T47D (cell line): ENCODE measurements at regions not wholly inside any gene's neighbourhood (a gene's known extent, or its start where the extent isn't known, plus 50 kb on each side); places are given as distances from the start of the nearest gene placed in this dataset.
A peak's percentile ranks its signal among the peaks of the same experiment; 100 is the strongest.

Experiments used
- DNase-seq, 2 experiments: peaks; one replicate each; pipeline versions ENCODE4 v3.0.0 to v3.0.0-alpha.2; 2011 to 2012; ENCODE audit warnings: low read depth in 1 of 2, low spot score in 1 of 2
- JUND ChIP-seq: IDR thresholded peaks from 2 replicates; pipeline ENCODE4 v1.6.1; 2012; ENCODE audit warnings: low read depth
- in situ Hi-C: cut with HindIII; loops from 2 replicates; pipeline ENCODE4 v1.10.0; 2016; ENCODE audit warnings: low sequenced_read_pairs, low pct_unique_long_range_greater_than_20kb

- no peak for TF ChIP-seq JUND
- in situ Hi-C loops: no loop called here
- no peak for DNase-seq
Observed at GRCh38 chr14:29064305-29064900, 297.8 kb downstream of the FOXG1 start.

GRCh38 chr14:29069228-29069627 is 302.6 kb downstream of the FOXG1 start:
- DNase-seq: no peak
- no peak for TF ChIP-seq JUND
- in situ Hi-C loops: no loop called here

- TF ChIP-seq JUND: no peak
- in situ Hi-C loops: no loop called here
- no peak for DNase-seq
Observed at GRCh38 chr14:29075761-29076160, 309.2 kb downstream of the FOXG1 start.

- TF ChIP-seq JUND: no peak
- DNase-seq: peak in 1 of 2 experiments; percentile 57
- in situ Hi-C loops: no loop called here
Observed at GRCh38 chr14:29077916-29078315, 311.3 kb downstream of the FOXG1 start.

- no peak for TF ChIP-seq JUND
- in situ Hi-C loops: no loop called here
- no peak for DNase-seq
Observed at GRCh38 chr14:29078810-29079522, 312.4 kb downstream of the FOXG1 start.

GRCh38 chr14:29085546-29085945 is 319.0 kb downstream of the FOXG1 start:
- no peak for TF ChIP-seq JUND
- peak; percentile 17 to 60 for DNase-seq
- in situ Hi-C loops: no loop called here

- DNase-seq: no peak
- no peak for TF ChIP-seq JUND
- in situ Hi-C loops: no loop called here
Observed at GRCh38 chr14:29089849-29090248, 323.3 kb downstream of the FOXG1 start.

GRCh38 chr14:29092121-29092520 is 325.5 kb downstream of the FOXG1 start:
- no peak for DNase-seq
- no peak for TF ChIP-seq JUND
- in situ Hi-C loops: no loop called here

- in situ Hi-C loops: no loop called here
- TF ChIP-seq JUND: no peak
- DNase-seq: no peak
Observed at GRCh38 chr14:29097476-29097875, 330.9 kb downstream of the FOXG1 start.

GRCh38 chr14:29098656-29099055 is 332.1 kb downstream of the FOXG1 start:
- no peak for DNase-seq
- in situ Hi-C loops: no loop called here
- no peak for TF ChIP-seq JUND

- no peak for DNase-seq
- in situ Hi-C loops: no loop called here
- no peak for TF ChIP-seq JUND
Observed at GRCh38 chr14:29102266-29102665, 335.7 kb downstream of the FOXG1 start.

- TF ChIP-seq JUND: no peak
- no peak for DNase-seq
- in situ Hi-C loops: no loop called here
Observed at GRCh38 chr14:29102996-29103395, 336.4 kb downstream of the FOXG1 start.

- TF ChIP-seq JUND: no peak
- DNase-seq: no peak
- in situ Hi-C loops: no loop called here
Observed at GRCh38 chr14:29108908-29109307, 342.3 kb downstream of the FOXG1 start.

GRCh38 chr14:29109589-29109988 is 343.0 kb downstream of the FOXG1 start:
- no peak for DNase-seq
- in situ Hi-C loops: no loop called here
- no peak for TF ChIP-seq JUND
